ENCODE measurements at regions not wholly inside any gene's neighbourhood (a gene's known extent, or its start where the extent isn't known, plus 50 kb on each side); places are given as distances from the start of the nearest gene placed in this dataset.
A peak's percentile ranks its signal among the peaks of the same experiment; 100 is the strongest.

DNA sequence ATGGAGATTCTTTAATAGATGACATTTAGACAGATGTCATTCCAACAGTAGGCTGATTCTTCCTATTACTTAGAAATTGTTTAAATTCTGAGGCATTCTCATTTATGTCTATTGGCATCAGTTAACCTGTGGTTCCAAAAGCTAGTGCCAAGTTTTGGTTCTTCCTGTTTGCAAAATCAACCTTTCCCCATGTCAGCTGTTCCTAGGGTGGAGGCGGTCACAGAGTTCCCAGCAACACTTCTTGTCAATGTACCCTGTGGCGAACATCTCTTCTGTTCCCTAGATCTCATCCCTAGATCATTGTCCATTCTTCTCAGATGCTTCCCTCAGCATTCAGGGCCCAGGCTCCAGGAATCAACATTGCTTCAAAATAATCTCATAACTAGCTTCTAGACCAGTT lies 140.9 kb downstream of the PHLDA1 start:
- Histone ChIP-seq H3K27me3 (ENCODE audit: control insufficient read depth in 3 of 3, insufficient read depth in 3 of 3, low read depth in 1 of 3, low read length in 3 of 3) (no peaks in the 10 kb centered on the region), H2BK15ac (ENCODE audit: low read length) (no peak overlapping the region), H4K91ac (ENCODE audit: low read depth, low read length, poor library complexity) (no peak overlapping the region), H3K79me1 (ENCODE audit: low read depth, low read length) (no peaks in the 10 kb centered on the region), H3K4ac (ENCODE audit: low read length) (no peak overlapping the region), H3K9ac (ENCODE audit: low read depth, low read length, poor library complexity) (no peak overlapping the region), H2AK5ac (ENCODE audit: low read depth, low read length) (no peak overlapping the region), H3K14ac (ENCODE audit: low read length) (no peak overlapping the region), H2AFZ (ENCODE audit: low read length) (no peak overlapping the region), H3K23ac (ENCODE audit: low read depth, low read length, poor library complexity) (no peak overlapping the region), H3K4me3 (ENCODE audit: low read length in 2 of 2) (no peak overlapping the region), H2BK5ac (ENCODE audit: low read length) (no peak overlapping the region), H4K8ac (ENCODE audit: low read depth, low read length) (no peak overlapping the region), H2BK120ac (ENCODE audit: low read depth, low read length) (no peak overlapping the region), H2BK12ac (ENCODE audit: low read length) (no peak overlapping the region), H3K18ac (ENCODE audit: low read length) (no peak overlapping the region), H3K27ac (replicated peaks; ENCODE audit: low read length) (no peak overlapping the region), H3K36me3 (replicated peaks in 1 of 2; ENCODE audit: control insufficient read depth in 2 of 2, insufficient read depth in 2 of 2, low read length in 2 of 2) (no peaks in the 10 kb centered on the region), H3K4me2 (ENCODE audit: insufficient read depth, low read length, poor library complexity, severe bottlenecking) (no peak overlapping the region), H3K9me3 (replicated peaks in 1 of 2; ENCODE audit: control insufficient read depth in 2 of 2, insufficient read depth in 1 of 2, low read depth in 1 of 2, low read length in 2 of 2) (no peaks in the 10 kb centered on the region), H3K4me1 (ENCODE audit: control insufficient read depth in 2 of 2, insufficient read depth in 1 of 2, low read depth in 1 of 2, low read length in 2 of 2) (peaks cover 2 to 19% of the 10 kb centered on the region in 2 donors)
- no peak for DNase-seq (ENCODE audit: low spot score)
- no CpG with 5 or more reads among the region's 2 CpGs for WGBS, 2 donors (ENCODE audit: extremely low coverage in 2 of 2, insufficient read length in 2 of 2, insufficient replicate concordance in 1 of 2)

DNA sequence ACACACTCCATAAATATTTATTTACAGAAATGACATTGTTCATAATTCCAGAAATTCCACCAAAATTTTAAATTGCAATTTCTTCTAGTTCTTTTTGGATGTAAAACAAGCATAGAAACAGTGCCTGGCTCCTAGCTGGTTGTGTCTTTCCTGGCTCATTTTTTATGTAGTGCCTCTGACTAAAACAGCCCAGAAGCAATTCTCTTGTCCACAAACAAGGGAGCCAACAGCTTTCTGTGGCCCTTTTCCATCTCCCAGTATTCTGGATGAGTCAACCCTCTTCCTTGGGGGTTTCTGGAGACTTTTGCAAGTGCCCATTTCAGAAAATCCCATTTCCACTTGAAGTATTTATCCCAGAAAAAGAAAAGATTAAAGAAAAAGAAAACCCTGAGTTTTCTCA lies 141.4 kb downstream of the PHLDA1 start:
- no peak overlapping the region for H2AK5ac ChIP-seq (ENCODE audit: low read depth, low read length)
- H2BK15ac ChIP-seq (ENCODE audit: low read length), result no peak overlapping the region
- no peak overlapping the region for H4K8ac ChIP-seq (ENCODE audit: low read depth, low read length)
- H3K4me2 ChIP-seq (ENCODE audit: insufficient read depth, low read length, poor library complexity, severe bottlenecking), result no peak overlapping the region
- H3K4me1 ChIP-seq (ENCODE audit: control insufficient read depth in 2 of 2, insufficient read depth in 1 of 2, low read depth in 1 of 2, low read length in 2 of 2), result peaks cover 2 to 19% of the 10 kb centered on the region in 2 donors
- H3K27ac ChIP-seq (replicated peaks; ENCODE audit: low read length), result no peak overlapping the region
- no peak overlapping the region for H2BK12ac ChIP-seq (ENCODE audit: low read length)
- H3K4ac ChIP-seq (ENCODE audit: low read length), result no peak overlapping the region
- no peak overlapping the region for H2AFZ ChIP-seq (ENCODE audit: low read length)
- no peak overlapping the region for H3K9ac ChIP-seq (ENCODE audit: low read depth, low read length, poor library complexity)
- no peak overlapping the region for H2BK5ac ChIP-seq (ENCODE audit: low read length)
- H4K91ac ChIP-seq (ENCODE audit: low read depth, low read length, poor library complexity), result no peak overlapping the region
- no peak overlapping the region for H2BK120ac ChIP-seq (ENCODE audit: low read depth, low read length)
- no peak overlapping the region for H3K4me3 ChIP-seq (ENCODE audit: low read length in 2 of 2)
- H3K79me1 ChIP-seq (ENCODE audit: low read depth, low read length), result no peaks in the 10 kb centered on the region
- no peaks in the 10 kb centered on the region for H3K9me3 ChIP-seq (replicated peaks in 1 of 2; ENCODE audit: control insufficient read depth in 2 of 2, insufficient read depth in 1 of 2, low read depth in 1 of 2, low read length in 2 of 2)
- H3K36me3 ChIP-seq (replicated peaks in 1 of 2; ENCODE audit: control insufficient read depth in 2 of 2, insufficient read depth in 2 of 2, low read length in 2 of 2), result no peaks in the 10 kb centered on the region
- H3K27me3 ChIP-seq (ENCODE audit: control insufficient read depth in 3 of 3, insufficient read depth in 3 of 3, low read depth in 1 of 3, low read length in 3 of 3), result no peaks in the 10 kb centered on the region
- no peak overlapping the region for H3K18ac ChIP-seq (ENCODE audit: low read length)
- no peak for DNase-seq (ENCODE audit: low spot score)
- no peak overlapping the region for H3K23ac ChIP-seq (ENCODE audit: low read depth, low read length, poor library complexity)
- no peak overlapping the region for H3K14ac ChIP-seq (ENCODE audit: low read length)

DNA sequence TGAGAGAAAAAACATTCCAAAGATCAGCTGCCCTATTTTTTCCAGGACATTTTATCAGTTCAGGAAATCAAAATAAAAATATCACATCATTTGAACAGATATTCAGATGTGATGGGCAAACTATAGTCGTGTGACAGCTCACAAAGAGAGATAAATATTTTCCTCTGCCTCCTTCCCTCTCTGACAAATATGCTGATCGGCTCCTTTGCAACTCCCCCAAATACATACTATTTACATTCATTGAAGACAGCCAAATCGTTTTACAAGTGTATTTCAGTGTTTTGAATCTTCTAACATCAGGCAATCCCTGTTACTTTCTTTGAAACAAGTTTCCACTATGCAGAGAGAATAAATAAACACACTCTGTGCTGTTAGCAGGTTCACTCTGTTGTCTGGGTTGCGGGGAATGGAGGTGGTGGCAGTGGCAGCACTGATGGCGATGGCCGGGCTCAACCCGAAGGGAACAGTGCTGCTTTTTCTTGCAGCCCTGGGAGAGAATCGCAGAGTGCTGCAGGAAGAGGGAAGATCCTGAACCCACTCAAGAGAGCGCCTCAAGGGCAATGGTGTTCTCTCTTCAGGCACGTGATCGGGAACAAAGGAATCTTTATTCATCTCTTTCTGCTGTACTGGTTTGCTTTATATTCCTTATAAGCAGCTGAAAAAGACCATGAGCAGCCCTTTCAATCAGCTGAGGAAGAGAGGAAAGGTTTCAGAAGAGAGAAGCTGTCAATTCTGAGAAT lies 142.5 kb downstream of the PHLDA1 start:
- peak overlapping the region; percentile 81 for H2AFZ ChIP-seq (ENCODE audit: low read length)
- no peak overlapping the region for H3K4ac ChIP-seq (ENCODE audit: low read length)
- no peak overlapping the region for H3K14ac ChIP-seq (ENCODE audit: low read length)
- H3K36me3 ChIP-seq (replicated peaks in 1 of 2; ENCODE audit: control insufficient read depth in 2 of 2, insufficient read depth in 2 of 2, low read length in 2 of 2), result no peaks in the 10 kb centered on the region
- no peak overlapping the region for H2BK12ac ChIP-seq (ENCODE audit: low read length)
- H3K4me1 ChIP-seq (ENCODE audit: control insufficient read depth in 2 of 2, insufficient read depth in 1 of 2, low read depth in 1 of 2, low read length in 2 of 2), result peaks cover 3 to 19% of the 10 kb centered on the region in 2 donors
- H3K9me3 ChIP-seq (replicated peaks in 1 of 2; ENCODE audit: control insufficient read depth in 2 of 2, insufficient read depth in 1 of 2, low read depth in 1 of 2, low read length in 2 of 2), result no peaks in the 10 kb centered on the region
- no peak overlapping the region for H3K23ac ChIP-seq (ENCODE audit: low read depth, low read length, poor library complexity)
- H3K79me1 ChIP-seq (ENCODE audit: low read depth, low read length), result no peaks in the 10 kb centered on the region
- H3K4me2 ChIP-seq (ENCODE audit: insufficient read depth, low read length, poor library complexity, severe bottlenecking), result no peak overlapping the region
- H2AK5ac ChIP-seq (ENCODE audit: low read depth, low read length), result no peak overlapping the region
- peak overlapping the region in 1 of 2 donors; percentile 14 for H3K4me3 ChIP-seq (ENCODE audit: low read length in 2 of 2)
- H3K9ac ChIP-seq (ENCODE audit: low read depth, low read length, poor library complexity), result no peak overlapping the region
- H2BK5ac ChIP-seq (ENCODE audit: low read length), result no peak overlapping the region
- WGBS, 2 donors (ENCODE audit: extremely low coverage in 2 of 2, insufficient read length in 2 of 2, insufficient replicate concordance in 1 of 2), result no CpG with 5 or more reads among the region's 11 CpGs
- DNase-seq (ENCODE audit: low spot score), result no peak
- H2BK120ac ChIP-seq (ENCODE audit: low read depth, low read length), result no peak overlapping the region
- no peak overlapping the region for H3K27ac ChIP-seq (replicated peaks; ENCODE audit: low read length)
- H3K18ac ChIP-seq (ENCODE audit: low read length), result peak overlapping the region; percentile 80
- no peak overlapping the region for H4K91ac ChIP-seq (ENCODE audit: low read depth, low read length, poor library complexity)
- no peak overlapping the region for H4K8ac ChIP-seq (ENCODE audit: low read depth, low read length)
- H2BK15ac ChIP-seq (ENCODE audit: low read length), result no peak overlapping the region
- no peaks in the 10 kb centered on the region for H3K27me3 ChIP-seq (ENCODE audit: control insufficient read depth in 3 of 3, insufficient read depth in 3 of 3, low read depth in 1 of 3, low read length in 3 of 3)

DNA sequence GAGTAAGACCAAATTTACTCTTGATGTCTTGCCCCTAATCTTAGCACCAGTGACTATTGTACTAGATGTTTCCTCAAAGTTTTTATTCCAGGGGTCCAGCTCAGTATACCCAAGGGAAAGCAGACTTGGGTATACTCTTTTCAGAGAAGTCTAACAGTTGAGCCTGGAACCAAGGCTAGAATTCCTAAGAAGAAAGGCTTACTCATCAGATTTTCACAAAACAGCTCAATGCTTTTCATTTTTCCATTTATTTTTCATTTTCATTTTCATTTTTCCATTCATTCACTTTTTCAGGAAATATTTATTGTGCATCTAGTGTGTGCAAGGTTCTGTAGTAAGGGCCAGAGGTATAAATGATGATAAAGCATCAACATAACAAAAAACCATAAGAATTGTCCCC lies 143.2 kb downstream of the PHLDA1 start:
- Histone ChIP-seq H3K18ac (ENCODE audit: low read length) (no peak overlapping the region), H2BK5ac (ENCODE audit: low read length) (no peak overlapping the region), H3K4me1 (ENCODE audit: control insufficient read depth in 2 of 2, insufficient read depth in 1 of 2, low read depth in 1 of 2, low read length in 2 of 2) (peaks cover 3 to 19% of the 10 kb centered on the region in 2 donors), H3K14ac (ENCODE audit: low read length) (no peak overlapping the region), H4K91ac (ENCODE audit: low read depth, low read length, poor library complexity) (no peak overlapping the region), H3K27me3 (ENCODE audit: control insufficient read depth in 3 of 3, insufficient read depth in 3 of 3, low read depth in 1 of 3, low read length in 3 of 3) (no peaks in the 10 kb centered on the region), H3K4me2 (ENCODE audit: insufficient read depth, low read length, poor library complexity, severe bottlenecking) (no peak overlapping the region), H3K23ac (ENCODE audit: low read depth, low read length, poor library complexity) (no peak overlapping the region), H2BK12ac (ENCODE audit: low read length) (no peak overlapping the region), H3K36me3 (replicated peaks in 1 of 2; ENCODE audit: control insufficient read depth in 2 of 2, insufficient read depth in 2 of 2, low read length in 2 of 2) (no peaks in the 10 kb centered on the region), H2BK15ac (ENCODE audit: low read length) (no peak overlapping the region), H3K4me3 (ENCODE audit: low read length in 2 of 2) (no peak overlapping the region), H2AK5ac (ENCODE audit: low read depth, low read length) (no peak overlapping the region), H2BK120ac (ENCODE audit: low read depth, low read length) (no peak overlapping the region), H3K9me3 (replicated peaks in 1 of 2; ENCODE audit: control insufficient read depth in 2 of 2, insufficient read depth in 1 of 2, low read depth in 1 of 2, low read length in 2 of 2) (no peaks in the 10 kb centered on the region), H2AFZ (ENCODE audit: low read length) (peak overlapping the region; percentile 81), H3K4ac (ENCODE audit: low read length) (no peak overlapping the region), H3K79me1 (ENCODE audit: low read depth, low read length) (no peaks in the 10 kb centered on the region), H3K27ac (replicated peaks; ENCODE audit: low read length) (no peak overlapping the region), H4K8ac (ENCODE audit: low read depth, low read length) (no peak overlapping the region), H3K9ac (ENCODE audit: low read depth, low read length, poor library complexity) (no peak overlapping the region)
- DNase-seq (ENCODE audit: low spot score), result no peak

Measured in neuronal stem cell (in vitro differentiated cells).